Left ventricle myocardium inferior (tissue), 1 donor: ENCODE measurements at regions not wholly inside any gene's neighbourhood (a gene's known extent, or its start where the extent isn't known, plus 50 kb on each side); places are given as distances from the start of the nearest gene placed in this dataset.

Experiments
- DNase-seq: peaks from one replicate; pipeline ENCODE4 v3.0.0-alpha.2; 2020
- H3K27ac ChIP-seq: fragments of 200-600 bp; replicated peaks from 2 replicates; pipeline ENCODE4 v1.8.0; 2021
- H3K27me3 ChIP-seq: fragments of 200-600 bp; 2 replicates; pipeline ENCODE4 v1.8.0; 2021; ENCODE audit warnings: low read depth
- H3K36me3 ChIP-seq: fragments of 200-600 bp; 2 replicates; pipeline ENCODE4 v1.8.0; 2021
- H3K4me1 ChIP-seq: fragments of 200-600 bp; 2 replicates; pipeline ENCODE4 v1.8.0; 2021
- H3K4me3 ChIP-seq: fragments of 200-600 bp; 2 replicates; pipeline ENCODE4 v1.8.0; 2021; ENCODE audit warnings: mild to moderate bottlenecking, moderate library complexity
- H3K9me3 ChIP-seq: fragments of 200-600 bp; replicated peaks from 2 replicates; pipeline ENCODE4 v1.8.0; 2021
- intact Hi-C: fragments of 100-400 bp; cut with micrococcal nuclease; formaldehyde crosslinking; loops from one replicate; pipeline ENCODE4 v1.11.0; 2022
- TF ChIP-seq, protein P1 (sequence below): fragments of 200-600 bp; IDR thresholded peaks from 2 replicates; pipeline ENCODE4 v1.8.0; 2021; ENCODE audit warnings: antibody characterized with exemption, mild to moderate bottlenecking, borderline replicate concordance
- donor health status: DM: no; HTN: yes; CAD: no; lungs with severe emphysema.

DNA sequence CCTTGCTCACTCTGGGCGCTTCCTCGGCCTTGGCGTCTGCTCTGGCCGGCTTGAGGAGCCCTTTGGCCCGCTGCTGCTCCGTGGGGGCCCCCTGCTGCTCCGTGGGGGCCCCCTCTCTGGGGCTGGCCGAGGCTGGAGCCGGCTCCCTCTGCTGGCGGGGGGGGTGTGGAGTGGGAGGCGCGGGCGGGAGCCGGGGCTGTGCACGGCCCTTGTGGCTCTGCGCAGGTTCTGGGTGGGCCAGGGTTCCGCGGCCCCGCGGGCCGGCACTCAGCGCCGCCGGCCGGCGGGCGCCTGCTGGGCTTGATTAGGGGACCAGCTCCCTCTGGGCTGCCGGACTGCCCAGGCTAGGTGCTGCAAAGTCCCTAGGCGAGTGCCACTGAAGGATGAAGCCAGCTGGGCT is 436.2 kb downstream of the SLITRK6 start:
- DNase-seq: no peak
- Histone ChIP-seq H3K27ac (no peak overlapping the region), H3K36me3 (no peaks in the 10 kb centered on the region), H3K4me1 (no peaks in the 10 kb centered on the region), H3K9me3 (peaks cover 32% of the 10 kb centered on the region), H3K4me3 (no peak overlapping the region), H3K27me3 (no peaks in the 10 kb centered on the region)
- TF ChIP-seq, protein P1, sequence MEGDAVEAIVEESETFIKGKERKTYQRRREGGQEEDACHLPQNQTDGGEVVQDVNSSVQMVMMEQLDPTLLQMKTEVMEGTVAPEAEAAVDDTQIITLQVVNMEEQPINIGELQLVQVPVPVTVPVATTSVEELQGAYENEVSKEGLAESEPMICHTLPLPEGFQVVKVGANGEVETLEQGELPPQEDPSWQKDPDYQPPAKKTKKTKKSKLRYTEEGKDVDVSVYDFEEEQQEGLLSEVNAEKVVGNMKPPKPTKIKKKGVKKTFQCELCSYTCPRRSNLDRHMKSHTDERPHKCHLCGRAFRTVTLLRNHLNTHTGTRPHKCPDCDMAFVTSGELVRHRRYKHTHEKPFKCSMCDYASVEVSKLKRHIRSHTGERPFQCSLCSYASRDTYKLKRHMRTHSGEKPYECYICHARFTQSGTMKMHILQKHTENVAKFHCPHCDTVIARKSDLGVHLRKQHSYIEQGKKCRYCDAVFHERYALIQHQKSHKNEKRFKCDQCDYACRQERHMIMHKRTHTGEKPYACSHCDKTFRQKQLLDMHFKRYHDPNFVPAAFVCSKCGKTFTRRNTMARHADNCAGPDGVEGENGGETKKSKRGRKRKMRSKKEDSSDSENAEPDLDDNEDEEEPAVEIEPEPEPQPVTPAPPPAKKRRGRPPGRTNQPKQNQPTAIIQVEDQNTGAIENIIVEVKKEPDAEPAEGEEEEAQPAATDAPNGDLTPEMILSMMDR: no peak
- intact Hi-C loops: no loop called here

DNA sequence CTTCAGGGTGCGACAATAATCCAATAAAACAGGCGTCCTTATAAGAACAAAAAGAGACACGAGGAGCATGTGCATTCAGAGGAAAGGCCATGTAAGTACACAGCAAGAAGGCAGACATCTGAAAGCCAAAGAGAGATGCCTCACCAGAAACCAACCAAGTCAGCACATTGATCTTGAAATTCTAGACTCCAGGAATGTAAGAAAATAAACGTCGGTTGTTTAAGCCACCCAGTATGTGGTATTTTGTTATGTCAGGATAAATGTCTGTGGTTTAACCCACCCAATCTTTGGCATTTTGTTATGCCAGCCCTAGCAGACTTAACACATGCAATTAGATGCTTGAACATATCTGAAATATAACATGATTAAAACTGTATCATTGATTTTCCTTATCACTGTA is 452.0 kb downstream of the SLITRK6 start:
- H3K36me3 ChIP-seq: no peaks in the 10 kb centered on the region
- no peaks in the 10 kb centered on the region for H3K4me1 ChIP-seq
- no peak for DNase-seq
- TF ChIP-seq, protein P1: no peak
- no peaks in the 10 kb centered on the region for H3K27me3 ChIP-seq
- H3K27ac ChIP-seq: no peak overlapping the region
- no peak overlapping the region for H3K4me3 ChIP-seq
- intact Hi-C loops: no loop called here
- no peaks in the 10 kb centered on the region for H3K9me3 ChIP-seq

DNA sequence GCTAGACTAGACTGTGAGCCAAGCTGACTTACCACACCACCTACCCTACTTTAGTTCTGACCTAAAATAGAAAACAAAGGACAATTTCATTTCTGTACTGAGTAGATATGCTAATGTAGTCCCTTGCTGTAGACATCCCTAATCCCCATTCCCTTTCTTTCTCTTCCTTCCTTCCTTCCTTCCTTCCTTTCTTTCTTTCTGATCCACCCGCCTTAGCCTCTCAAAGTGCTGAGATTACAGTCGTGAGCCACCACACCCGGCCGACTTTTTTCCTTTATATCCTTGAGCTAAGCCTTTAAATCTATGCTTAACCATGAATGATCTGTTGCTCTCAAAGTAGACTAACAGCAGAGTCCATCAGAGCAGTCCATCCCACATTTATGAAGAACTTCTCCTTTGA is 465.0 kb downstream of the SLITRK6 start:
- Histone ChIP-seq H3K27me3 (no peaks in the 10 kb centered on the region), H3K4me1 (no peaks in the 10 kb centered on the region), H3K36me3 (no peaks in the 10 kb centered on the region), H3K9me3 (peaks cover 19% of the 10 kb centered on the region), H3K4me3 (no peak overlapping the region), H3K27ac (no peak overlapping the region)
- intact Hi-C loops: no loop called here
- TF ChIP-seq, protein P1: no peak
- DNase-seq: no peak

DNA sequence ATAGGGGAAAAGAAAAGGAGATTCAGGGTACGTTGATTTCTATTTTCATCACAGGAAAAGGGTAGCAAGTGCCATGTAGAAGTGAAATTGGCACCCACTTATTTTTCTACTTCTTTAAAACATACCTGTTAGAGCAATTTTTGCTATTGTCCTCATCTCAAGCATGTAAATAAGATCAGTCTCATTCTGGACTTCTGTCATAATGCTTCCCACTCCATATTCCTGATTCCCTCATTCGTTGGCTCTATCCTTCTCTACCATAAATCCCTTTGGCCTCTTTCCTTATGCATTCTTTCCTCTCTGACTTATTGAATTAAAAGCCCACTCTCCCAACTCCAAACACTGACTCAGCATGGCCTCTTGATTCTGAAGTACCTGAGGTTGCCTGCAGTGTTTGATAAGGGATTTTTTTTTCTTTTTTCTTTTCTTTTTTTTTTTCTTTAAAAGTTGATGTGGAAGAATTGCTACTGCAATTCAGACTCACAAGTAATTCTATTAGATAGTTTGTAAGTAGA is 465.7 kb downstream of the SLITRK6 start:
- no peaks in the 10 kb centered on the region for H3K27me3 ChIP-seq
- no peak overlapping the region for H3K27ac ChIP-seq
- intact Hi-C loops: no loop called here
- no peak overlapping the region for H3K4me3 ChIP-seq
- H3K36me3 ChIP-seq: no peaks in the 10 kb centered on the region
- no peaks in the 10 kb centered on the region for H3K4me1 ChIP-seq
- TF ChIP-seq, protein P1: no peak
- peaks cover 13% of the 10 kb centered on the region for H3K9me3 ChIP-seq
- no peak for DNase-seq

DNA sequence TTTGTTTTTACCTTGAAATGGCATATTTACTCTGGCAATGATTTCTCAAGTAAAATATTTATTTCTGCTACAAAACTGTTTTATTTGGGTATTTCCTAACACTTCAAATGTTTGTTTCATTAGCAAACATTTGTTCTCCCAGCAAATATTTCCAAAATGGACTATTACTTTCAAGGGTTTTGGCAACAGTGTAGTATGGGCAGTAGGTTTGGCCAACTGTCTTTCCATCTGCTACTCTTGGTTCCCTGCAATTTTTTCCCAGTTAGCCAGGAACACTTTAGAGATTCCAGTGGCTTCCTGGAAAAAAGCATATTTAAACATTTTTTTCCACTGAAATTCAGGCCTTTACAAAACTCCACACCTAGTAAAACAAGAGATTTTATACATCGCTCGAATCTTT is 466.6 kb downstream of the SLITRK6 start:
- Histone ChIP-seq H3K4me1 (no peaks in the 10 kb centered on the region), H3K9me3 (peaks cover 5% of the 10 kb centered on the region), H3K36me3 (no peaks in the 10 kb centered on the region), H3K4me3 (no peak overlapping the region), H3K27ac (no peak overlapping the region), H3K27me3 (no peaks in the 10 kb centered on the region)
- DNase-seq: no peak
- intact Hi-C loops: no loop called here
- TF ChIP-seq, protein P1: no peak

DNA sequence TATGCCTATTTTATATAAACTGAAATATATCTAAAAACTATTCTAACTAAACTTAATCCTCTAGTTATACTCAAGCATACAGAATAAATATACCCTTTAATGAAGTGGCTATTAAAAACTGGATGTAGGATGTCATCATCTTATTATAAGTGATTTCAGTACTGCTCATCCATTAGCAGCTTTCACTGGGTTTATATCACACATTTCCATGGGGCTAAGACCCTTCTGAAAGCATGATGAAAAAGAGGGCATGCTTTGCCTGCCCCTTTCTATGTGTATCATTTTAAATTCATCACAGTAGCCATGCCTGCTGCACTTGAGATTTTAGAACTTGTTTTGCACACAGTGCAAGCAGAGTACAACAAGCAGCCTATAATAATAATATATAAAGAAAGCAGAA is 477.5 kb downstream of the SLITRK6 start:
- H3K27me3 ChIP-seq: no peaks in the 10 kb centered on the region
- H3K9me3 ChIP-seq: no peaks in the 10 kb centered on the region
- DNase-seq: no peak
- H3K36me3 ChIP-seq: no peaks in the 10 kb centered on the region
- TF ChIP-seq, protein P1: no peak
- no peak overlapping the region for H3K4me3 ChIP-seq
- intact Hi-C loops: no loop called here
- no peak overlapping the region for H3K27ac ChIP-seq
- H3K4me1 ChIP-seq: no peaks in the 10 kb centered on the region
